ENCODE measurements at regions not wholly inside any gene's neighbourhood (a gene's known extent, or its start where the extent isn't known, plus 50 kb on each side); places are given as distances from the start of the nearest gene placed in this dataset.

- H3K4me3 ChIP-seq (ENCODE audit: low read length), result no peak overlapping the region
- no peak for TF ChIP-seq CTCF (conservative IDR thresholded peaks at IDR 0.05; ENCODE audit: low read length)
- no peak for DNase-seq (ENCODE audit: low read depth)
Observed at GRCh38 chr12:43079476-43079875, 472.5 kb downstream of the ADAMTS20 start.

GRCh38 chr12:43078976-43079375 lies 473.0 kb downstream of the ADAMTS20 start:
- DNase-seq (ENCODE audit: low read depth), result no peak
- no peak overlapping the region for H3K4me3 ChIP-seq (ENCODE audit: low read length)
- TF ChIP-seq CTCF (conservative IDR thresholded peaks at IDR 0.05; ENCODE audit: low read length), result no peak

- H3K4me3 ChIP-seq (ENCODE audit: low read length), result no peak overlapping the region
- TF ChIP-seq CTCF (conservative IDR thresholded peaks at IDR 0.05; ENCODE audit: low read length), result no peak
- no peak for DNase-seq (ENCODE audit: low read depth)
Observed at GRCh38 chr12:43072431-43072830, 479.6 kb downstream of the ADAMTS20 start.

- no peak overlapping the region for H3K4me3 ChIP-seq (ENCODE audit: low read length)
- no peak for TF ChIP-seq CTCF (conservative IDR thresholded peaks at IDR 0.05; ENCODE audit: low read length)
- DNase-seq (ENCODE audit: low read depth), result no peak
Observed at GRCh38 chr12:43069768-43070221, 480.2 kb upstream of the PRICKLE1 start.

- TF ChIP-seq CTCF (conservative IDR thresholded peaks at IDR 0.05; ENCODE audit: low read length), result no peak
- no peak overlapping the region for H3K4me3 ChIP-seq (ENCODE audit: low read length)
- no peak for DNase-seq (ENCODE audit: low read depth)
Observed at GRCh38 chr12:43066471-43066870, 476.9 kb upstream of the PRICKLE1 start.

- peak; percentile 25 for DNase-seq (ENCODE audit: low read depth)
- TF ChIP-seq CTCF (conservative IDR thresholded peaks at IDR 0.05; ENCODE audit: low read length), result no peak
Observed at GRCh38 chr12:43063650-43064049, 474.1 kb upstream of the PRICKLE1 start.

GRCh38 chr12:43062201-43062895 lies 472.8 kb upstream of the PRICKLE1 start:
- no peak for TF ChIP-seq CTCF (conservative IDR thresholded peaks at IDR 0.05; ENCODE audit: low read length)
- DNase-seq (ENCODE audit: low read depth), result no peak
- no peak overlapping the region for H3K4me3 ChIP-seq (ENCODE audit: low read length)

More at GRCh38 chr12:43063650-43064049, 474.1 kb upstream of the PRICKLE1 start:
- H3K4me3 ChIP-seq (ENCODE audit: low read length), result no peak overlapping the region

Data from AG10803 (cell line).